ENCODE measurements at regions not wholly inside any gene's neighbourhood (a gene's known extent, or its start where the extent isn't known, plus 50 kb on each side); places are given as distances from the start of the nearest gene placed in this dataset.

GRCh38 chr9:84613431-84613830 lies 56.1 kb upstream of the NTRK2 start:
- TF ChIP-seq CTCF (IDR thresholded peaks at IDR 0.05; ENCODE audit: insufficient read depth, low read length) (no peak), POLR2AphosphoS5 (IDR thresholded peaks at IDR 0.05; ENCODE audit: low read depth) (no peak), REST (IDR thresholded peaks at IDR 0.05; ENCODE audit: insufficient replicate concordance, low read depth) (no peak)

Data from HL-60 (cell line).